CD4-positive, alpha-beta T cell treated with Interleukin-12 subunit alpha and Interleukin-12 subunit beta, for 1 hour (primary cell): ENCODE measurements at regions not wholly inside any gene's neighbourhood (a gene's known extent, or its start where the extent isn't known, plus 50 kb on each side); places are given as distances from the start of the nearest gene placed in this dataset.
A peak's percentile ranks its signal among the peaks of the same experiment; 100 is the strongest.
"Not testable (repeated sequence)": the region's sequence is repeated elsewhere in the genome, so short reads cannot be mapped to it uniquely, and the experiment has no call there.

Source experiments
- DNase-seq: peaks from one replicate; pipeline ENCODE4 v3.0.0-alpha.2; 2020

GRCh38 chr1:8227674-8228073, 90.2 kb upstream of the SLC45A1 start:
- not testable (repeated sequence) for DNase-seq

- DNase-seq, result no peak
Measured at GRCh38 chr1:8226747-8227146, 91.2 kb upstream of the SLC45A1 start.

- DNase-seq, result not testable (repeated sequence)
Measured at GRCh38 chr1:8226024-8226423, 91.9 kb upstream of the SLC45A1 start.

- DNase-seq, result no peak
Measured at GRCh38 chr1:8223526-8223925, 94.4 kb upstream of the SLC45A1 start.

- no peak for DNase-seq
Measured at GRCh38 chr1:8222789-8223188, 95.1 kb upstream of the SLC45A1 start.

- DNase-seq, result no peak
Measured at GRCh38 chr1:8219530-8219929, 98.4 kb upstream of the SLC45A1 start.

- no peak for DNase-seq
Measured at GRCh38 chr1:8218351-8219092, 99.4 kb upstream of the SLC45A1 start.

GRCh38 chr1:8217809-8218208, 100.1 kb upstream of the SLC45A1 start:
- DNase-seq, result no peak

GRCh38 chr1:8217011-8217711, 100.8 kb upstream of the SLC45A1 start:
- DNase-seq, result peak; percentile 10

- DNase-seq, result no peak
Measured at GRCh38 chr1:8216005-8216404, 101.9 kb upstream of the SLC45A1 start.

GRCh38 chr1:8214501-8215173, 103.3 kb upstream of the SLC45A1 start:
- DNase-seq, result no peak

GRCh38 chr1:8213676-8214075, 104.2 kb upstream of the SLC45A1 start:
- no peak for DNase-seq

GRCh38 chr1:8213136-8213535, 104.8 kb upstream of the SLC45A1 start:
- no peak for DNase-seq

GRCh38 chr1:8212580-8213031, 105.3 kb upstream of the SLC45A1 start:
- no peak for DNase-seq

- DNase-seq, result no peak
Measured at GRCh38 chr1:8211883-8212579, 105.9 kb upstream of the SLC45A1 start.

GRCh38 chr1:8211251-8211882, 106.5 kb upstream of the SLC45A1 start:
- no peak for DNase-seq

GRCh38 chr1:8207202-8207601, 110.7 kb upstream of the SLC45A1 start:
- no peak for DNase-seq

- DNase-seq, result no peak
Measured at GRCh38 chr1:8206391-8206790, 111.5 kb upstream of the SLC45A1 start.

- no peak for DNase-seq
Measured at GRCh38 chr1:8205771-8206170, 112.1 kb upstream of the SLC45A1 start.

GRCh38 chr1:8204826-8205225, 113.1 kb upstream of the SLC45A1 start:
- no peak for DNase-seq

GRCh38 chr1:8203551-8203950, 114.4 kb upstream of the SLC45A1 start:
- no peak for DNase-seq

GRCh38 chr1:8203056-8203455, 114.9 kb upstream of the SLC45A1 start:
- no peak for DNase-seq
